HepG2 (cell line): ENCODE measurements at regions not wholly inside any gene's neighbourhood (a gene's known extent, or its start where the extent isn't known, plus 50 kb on each side); places are given as distances from the start of the nearest gene placed in this dataset.

Experiments
- NCOA1 ChIP-seq: sonication (generic); formaldehyde crosslinking; IDR thresholded peaks from 2 replicates; pipeline ENCODE4 v1.9.0; 2021; ENCODE audit warnings: missing genetic modification reagents
- RNF219 ChIP-seq: sonication (generic); formaldehyde crosslinking; IDR thresholded peaks from 2 replicates; pipeline ENCODE4 v1.5.0; 2020; ENCODE audit warnings: mild to moderate bottlenecking, missing genetic modification reagents
- SP140L ChIP-seq: sonication (generic); formaldehyde crosslinking; IDR thresholded peaks from 2 replicates; pipeline ENCODE4 v1.4.0; 2020; ENCODE audit warnings: missing genetic modification reagents, borderline replicate concordance
- ZNF224 ChIP-seq: sonication (generic); formaldehyde crosslinking; IDR thresholded peaks from 2 replicates; pipeline ENCODE4 v1.5.0; 2020; ENCODE audit warnings: mild to moderate bottlenecking, missing genetic modification reagents
- TF ChIP-seq, protein P1 (sequence below): sonication (generic); formaldehyde crosslinking; IDR thresholded peaks from 2 replicates; pipeline ENCODE4 v1.5.0; 2020; ENCODE audit warnings: mild to moderate bottlenecking, missing genetic modification reagents, moderate library complexity
- TF ChIP-seq, protein P2 (sequence below): sonication (generic); formaldehyde crosslinking; IDR thresholded peaks from 2 replicates; pipeline ENCODE4 v1.4.0; 2020; ENCODE audit warnings: missing genetic modification reagents

- no peak for TF ChIP-seq ZNF224
- TF ChIP-seq, protein P1, sequence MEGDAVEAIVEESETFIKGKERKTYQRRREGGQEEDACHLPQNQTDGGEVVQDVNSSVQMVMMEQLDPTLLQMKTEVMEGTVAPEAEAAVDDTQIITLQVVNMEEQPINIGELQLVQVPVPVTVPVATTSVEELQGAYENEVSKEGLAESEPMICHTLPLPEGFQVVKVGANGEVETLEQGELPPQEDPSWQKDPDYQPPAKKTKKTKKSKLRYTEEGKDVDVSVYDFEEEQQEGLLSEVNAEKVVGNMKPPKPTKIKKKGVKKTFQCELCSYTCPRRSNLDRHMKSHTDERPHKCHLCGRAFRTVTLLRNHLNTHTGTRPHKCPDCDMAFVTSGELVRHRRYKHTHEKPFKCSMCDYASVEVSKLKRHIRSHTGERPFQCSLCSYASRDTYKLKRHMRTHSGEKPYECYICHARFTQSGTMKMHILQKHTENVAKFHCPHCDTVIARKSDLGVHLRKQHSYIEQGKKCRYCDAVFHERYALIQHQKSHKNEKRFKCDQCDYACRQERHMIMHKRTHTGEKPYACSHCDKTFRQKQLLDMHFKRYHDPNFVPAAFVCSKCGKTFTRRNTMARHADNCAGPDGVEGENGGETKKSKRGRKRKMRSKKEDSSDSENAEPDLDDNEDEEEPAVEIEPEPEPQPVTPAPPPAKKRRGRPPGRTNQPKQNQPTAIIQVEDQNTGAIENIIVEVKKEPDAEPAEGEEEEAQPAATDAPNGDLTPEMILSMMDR (CRISPR knock-in tag), result no peak
- TF ChIP-seq SP140L (CRISPR knock-in tag), result no peak
- TF ChIP-seq NCOA1 (CRISPR knock-in tag), result no peak
- TF ChIP-seq, protein P2, sequence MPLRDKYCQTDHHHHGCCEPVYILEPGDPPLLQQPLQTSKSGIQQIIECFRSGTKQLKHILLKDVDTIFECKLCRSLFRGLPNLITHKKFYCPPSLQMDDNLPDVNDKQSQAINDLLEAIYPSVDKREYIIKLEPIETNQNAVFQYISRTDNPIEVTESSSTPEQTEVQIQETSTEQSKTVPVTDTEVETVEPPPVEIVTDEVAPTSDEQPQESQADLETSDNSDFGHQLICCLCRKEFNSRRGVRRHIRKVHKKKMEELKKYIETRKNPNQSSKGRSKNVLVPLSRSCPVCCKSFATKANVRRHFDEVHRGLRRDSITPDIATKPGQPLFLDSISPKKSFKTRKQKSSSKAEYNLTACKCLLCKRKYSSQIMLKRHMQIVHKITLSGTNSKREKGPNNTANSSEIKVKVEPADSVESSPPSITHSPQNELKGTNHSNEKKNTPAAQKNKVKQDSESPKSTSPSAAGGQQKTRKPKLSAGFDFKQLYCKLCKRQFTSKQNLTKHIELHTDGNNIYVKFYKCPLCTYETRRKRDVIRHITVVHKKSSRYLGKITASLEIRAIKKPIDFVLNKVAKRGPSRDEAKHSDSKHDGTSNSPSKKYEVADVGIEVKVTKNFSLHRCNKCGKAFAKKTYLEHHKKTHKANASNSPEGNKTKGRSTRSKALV (CRISPR knock-in tag), result no peak
- no peak for TF ChIP-seq RNF219 (CRISPR knock-in tag)
Measured at GRCh38 chr3:72338942-72339669, 509.1 kb downstream of the SHQ1 start.
